ENCODE measurements at regions not wholly inside any gene's neighbourhood (a gene's known extent, or its start where the extent isn't known, plus 50 kb on each side); places are given as distances from the start of the nearest gene placed in this dataset.

- no peaks in the 10 kb centered on the region for H3K36me3 Mint-ChIP-seq (ENCODE audit: low read depth)
- H3K27me3 Mint-ChIP-seq, result peaks cover 35% of the 10 kb centered on the region
- peak overlapping the region; percentile 78 for H3K27ac Mint-ChIP-seq
- POLR2A ChIA-PET, result no interaction called here
- H3K4me3 Mint-ChIP-seq, result peak overlapping the region; percentile 58
- H3K9me3 Mint-ChIP-seq, result no peaks in the 10 kb centered on the region
- DNase-seq, result no peak
- CTCF ChIA-PET, result no interaction called here
- H3K4me1 Mint-ChIP-seq, result peaks cover 21% of the 10 kb centered on the region
Measured at GRCh38 chr10:113381416-113381815, 171.4 kb upstream of the HABP2 start.

- Mint-ChIP-seq H3K27ac (peak overlapping the region; percentile 78), H3K4me3 (peak overlapping the region; percentile 58), H3K36me3 (ENCODE audit: low read depth) (no peaks in the 10 kb centered on the region), H3K27me3 (peaks cover 40% of the 10 kb centered on the region), H3K4me1 (peaks cover 21% of the 10 kb centered on the region), H3K9me3 (no peaks in the 10 kb centered on the region)
- peak; percentile 49 for DNase-seq
- POLR2A ChIA-PET, result no interaction called here
- CTCF ChIA-PET, result no interaction called here
Measured at GRCh38 chr10:113381981-113382509, 170.8 kb upstream of the HABP2 start.

- Mint-ChIP-seq H3K27ac (no peak overlapping the region), H3K36me3 (ENCODE audit: low read depth) (no peaks in the 10 kb centered on the region), H3K4me1 (peaks cover 21% of the 10 kb centered on the region), H3K4me3 (no peak overlapping the region), H3K27me3 (peaks cover 39% of the 10 kb centered on the region), H3K9me3 (no peaks in the 10 kb centered on the region)
- CTCF ChIA-PET, result no interaction called here
- no peak for DNase-seq
- POLR2A ChIA-PET, result no interaction called here
Measured at GRCh38 chr10:113382691-113383090, 170.2 kb upstream of the HABP2 start.

- Mint-ChIP-seq H3K27ac (no peak overlapping the region), H3K27me3 (peaks cover 37% of the 10 kb centered on the region), H3K4me1 (peaks cover 21% of the 10 kb centered on the region), H3K9me3 (no peaks in the 10 kb centered on the region), H3K4me3 (no peak overlapping the region), H3K36me3 (ENCODE audit: low read depth) (no peaks in the 10 kb centered on the region)
- DNase-seq, result no peak
- CTCF ChIA-PET, result interaction anchor here (0.6 to 1.9 kb wide), 3 partner anchors 9 to 200 kb away, joined by 3 to 4 read pairs (median 4); no protein-coding TSS in a partner anchor
- POLR2A ChIA-PET, result no interaction called here
Measured at GRCh38 chr10:113384181-113384580, 168.7 kb upstream of the HABP2 start.

GRCh38 chr10:113385021-113385999 is 167.5 kb upstream of the HABP2 start:
- ChIA-PET POLR2A (no interaction called here), CTCF (interaction anchor here (0.6 to 1.9 kb wide), 2 partner anchors 10 to 31 kb away, joined by 3 to 4 read pairs; no protein-coding TSS in a partner anchor)
- Mint-ChIP-seq H3K4me1 (peaks cover 21% of the 10 kb centered on the region), H3K36me3 (ENCODE audit: low read depth) (no peaks in the 10 kb centered on the region), H3K9me3 (no peaks in the 10 kb centered on the region), H3K27me3 (peaks cover 31% of the 10 kb centered on the region), H3K4me3 (no peak overlapping the region), H3K27ac (no peak overlapping the region)
- peak; percentile 62 for DNase-seq

GRCh38 chr10:113386005-113386404 is 166.8 kb upstream of the HABP2 start:
- H3K4me1 Mint-ChIP-seq, result peaks cover 20% of the 10 kb centered on the region
- peaks cover 31% of the 10 kb centered on the region for H3K27me3 Mint-ChIP-seq
- no peak overlapping the region for H3K27ac Mint-ChIP-seq

GRCh38 chr10:113389969-113390368 is 162.9 kb upstream of the HABP2 start:
- ChIA-PET CTCF (no interaction called here), POLR2A (no interaction called here)
- no peak for DNase-seq
- Mint-ChIP-seq H3K4me1 (peaks cover 2% of the 10 kb centered on the region), H3K9me3 (peaks cover 1% of the 10 kb centered on the region), H3K27ac (no peak overlapping the region), H3K27me3 (peaks cover 17% of the 10 kb centered on the region), H3K4me3 (no peak overlapping the region), H3K36me3 (ENCODE audit: low read depth) (no peaks in the 10 kb centered on the region)

More at GRCh38 chr10:113386005-113386404, 166.8 kb upstream of the HABP2 start:
- Mint-ChIP-seq H3K36me3 (ENCODE audit: low read depth) (no peaks in the 10 kb centered on the region), H3K4me3 (no peak overlapping the region), H3K9me3 (no peaks in the 10 kb centered on the region)
- no peak for DNase-seq
- ChIA-PET POLR2A (no interaction called here), CTCF (interaction anchor here (0.6 to 1.9 kb wide), 2 partner anchors 11 to 30 kb away, joined by 3 to 4 read pairs; no protein-coding TSS in a partner anchor)

- H3K27ac Mint-ChIP-seq, result no peak overlapping the region
- CTCF ChIA-PET, result no interaction called here
- POLR2A ChIA-PET, result no interaction called here
- no peaks in the 10 kb centered on the region for H3K36me3 Mint-ChIP-seq (ENCODE audit: low read depth)
- H3K9me3 Mint-ChIP-seq, result peaks cover 2% of the 10 kb centered on the region
- H3K27me3 Mint-ChIP-seq, result peaks cover 10% of the 10 kb centered on the region
- no peak overlapping the region for H3K4me3 Mint-ChIP-seq
- DNase-seq, result no peak
- H3K4me1 Mint-ChIP-seq, result no peaks in the 10 kb centered on the region
Measured at GRCh38 chr10:113390896-113391295, 162.0 kb upstream of the HABP2 start.

GRCh38 chr10:113397047-113397446 is 155.8 kb upstream of the HABP2 start:
- CTCF ChIA-PET, result no interaction called here
- no peak for DNase-seq
- POLR2A ChIA-PET, result no interaction called here
- Mint-ChIP-seq H3K27me3 (no peaks in the 10 kb centered on the region), H3K4me3 (no peak overlapping the region), H3K4me1 (no peaks in the 10 kb centered on the region), H3K9me3 (peaks cover 2% of the 10 kb centered on the region), H3K36me3 (ENCODE audit: low read depth) (no peaks in the 10 kb centered on the region), H3K27ac (no peak overlapping the region)

GRCh38 chr10:113399065-113399464 is 153.8 kb upstream of the HABP2 start:
- ChIA-PET POLR2A (no interaction called here), CTCF (no interaction called here)
- H3K4me3 Mint-ChIP-seq, result no peak overlapping the region
- H3K9me3 Mint-ChIP-seq, result peaks cover 2% of the 10 kb centered on the region
- no peaks in the 10 kb centered on the region for H3K36me3 Mint-ChIP-seq (ENCODE audit: low read depth)
- H3K27ac Mint-ChIP-seq, result no peak overlapping the region
- DNase-seq, result no peak
- no peaks in the 10 kb centered on the region for H3K27me3 Mint-ChIP-seq
- H3K4me1 Mint-ChIP-seq, result no peaks in the 10 kb centered on the region

- Mint-ChIP-seq H3K4me1 (no peaks in the 10 kb centered on the region), H3K36me3 (ENCODE audit: low read depth) (no peaks in the 10 kb centered on the region), H3K27me3 (no peaks in the 10 kb centered on the region), H3K9me3 (no peaks in the 10 kb centered on the region), H3K4me3 (no peak overlapping the region), H3K27ac (no peak overlapping the region)
- CTCF ChIA-PET, result no interaction called here
- POLR2A ChIA-PET, result no interaction called here
- DNase-seq, result no peak
Measured at GRCh38 chr10:113402602-113403001, 150.3 kb upstream of the HABP2 start.

- POLR2A ChIA-PET, result no interaction called here
- Mint-ChIP-seq H3K4me3 (no peak overlapping the region), H3K9me3 (no peaks in the 10 kb centered on the region), H3K4me1 (no peaks in the 10 kb centered on the region), H3K27ac (no peak overlapping the region), H3K27me3 (peaks cover 6% of the 10 kb centered on the region), H3K36me3 (ENCODE audit: low read depth) (no peaks in the 10 kb centered on the region)
- DNase-seq, result no peak
- CTCF ChIA-PET, result no interaction called here
Measured at GRCh38 chr10:113407218-113407617, 145.6 kb upstream of the HABP2 start.

- Mint-ChIP-seq H3K27me3 (peaks cover 11% of the 10 kb centered on the region), H3K4me1 (no peaks in the 10 kb centered on the region), H3K27ac (no peak overlapping the region), H3K4me3 (no peak overlapping the region), H3K36me3 (ENCODE audit: low read depth) (no peaks in the 10 kb centered on the region), H3K9me3 (no peaks in the 10 kb centered on the region)
- CTCF ChIA-PET, result no interaction called here
- no peak for DNase-seq
- POLR2A ChIA-PET, result no interaction called here
Measured at GRCh38 chr10:113409175-113409574, 143.7 kb upstream of the HABP2 start.

Measured in activated CD4-positive, alpha-beta T cell treated with anti-CD3 and anti-CD28 coated beads, Interleukin-2, amount 10 ng/mL, durations not matched to agents 7 days and 5 days (primary cell).